GM10266 (cell line): ENCODE measurements at regions not wholly inside any gene's neighbourhood (a gene's known extent, or its start where the extent isn't known, plus 50 kb on each side); places are given as distances from the start of the nearest gene placed in this dataset.

Experiments used
- DNase-seq: peaks from one replicate; pipeline ENCODE4 v3.0.0; 2012; ENCODE audit errors: extremely low spot score
- TF ChIP-seq, protein P1 (sequence below): IDR thresholded peaks from 2 replicates; pipeline ENCODE4 v1.5.1; 2012; ENCODE audit warnings: mild to moderate bottlenecking, low read depth; ENCODE audit not compliant: control insufficient read depth, insufficient read depth; ENCODE audit errors: missing control alignments

- DNase-seq = no peak
- TF ChIP-seq, protein P1, sequence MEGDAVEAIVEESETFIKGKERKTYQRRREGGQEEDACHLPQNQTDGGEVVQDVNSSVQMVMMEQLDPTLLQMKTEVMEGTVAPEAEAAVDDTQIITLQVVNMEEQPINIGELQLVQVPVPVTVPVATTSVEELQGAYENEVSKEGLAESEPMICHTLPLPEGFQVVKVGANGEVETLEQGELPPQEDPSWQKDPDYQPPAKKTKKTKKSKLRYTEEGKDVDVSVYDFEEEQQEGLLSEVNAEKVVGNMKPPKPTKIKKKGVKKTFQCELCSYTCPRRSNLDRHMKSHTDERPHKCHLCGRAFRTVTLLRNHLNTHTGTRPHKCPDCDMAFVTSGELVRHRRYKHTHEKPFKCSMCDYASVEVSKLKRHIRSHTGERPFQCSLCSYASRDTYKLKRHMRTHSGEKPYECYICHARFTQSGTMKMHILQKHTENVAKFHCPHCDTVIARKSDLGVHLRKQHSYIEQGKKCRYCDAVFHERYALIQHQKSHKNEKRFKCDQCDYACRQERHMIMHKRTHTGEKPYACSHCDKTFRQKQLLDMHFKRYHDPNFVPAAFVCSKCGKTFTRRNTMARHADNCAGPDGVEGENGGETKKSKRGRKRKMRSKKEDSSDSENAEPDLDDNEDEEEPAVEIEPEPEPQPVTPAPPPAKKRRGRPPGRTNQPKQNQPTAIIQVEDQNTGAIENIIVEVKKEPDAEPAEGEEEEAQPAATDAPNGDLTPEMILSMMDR = no peak
Measured at GRCh38 chr2:16037808-16038457, 97.6 kb downstream of the MYCN start.

- TF ChIP-seq, protein P1 = no peak
- DNase-seq = no peak
Measured at GRCh38 chr2:16036951-16037350, 96.6 kb downstream of the MYCN start.

GRCh38 chr2:16035747-16036745 is 95.7 kb downstream of the MYCN start:
- no peak for DNase-seq
- TF ChIP-seq, protein P1 = no peak

DNA sequence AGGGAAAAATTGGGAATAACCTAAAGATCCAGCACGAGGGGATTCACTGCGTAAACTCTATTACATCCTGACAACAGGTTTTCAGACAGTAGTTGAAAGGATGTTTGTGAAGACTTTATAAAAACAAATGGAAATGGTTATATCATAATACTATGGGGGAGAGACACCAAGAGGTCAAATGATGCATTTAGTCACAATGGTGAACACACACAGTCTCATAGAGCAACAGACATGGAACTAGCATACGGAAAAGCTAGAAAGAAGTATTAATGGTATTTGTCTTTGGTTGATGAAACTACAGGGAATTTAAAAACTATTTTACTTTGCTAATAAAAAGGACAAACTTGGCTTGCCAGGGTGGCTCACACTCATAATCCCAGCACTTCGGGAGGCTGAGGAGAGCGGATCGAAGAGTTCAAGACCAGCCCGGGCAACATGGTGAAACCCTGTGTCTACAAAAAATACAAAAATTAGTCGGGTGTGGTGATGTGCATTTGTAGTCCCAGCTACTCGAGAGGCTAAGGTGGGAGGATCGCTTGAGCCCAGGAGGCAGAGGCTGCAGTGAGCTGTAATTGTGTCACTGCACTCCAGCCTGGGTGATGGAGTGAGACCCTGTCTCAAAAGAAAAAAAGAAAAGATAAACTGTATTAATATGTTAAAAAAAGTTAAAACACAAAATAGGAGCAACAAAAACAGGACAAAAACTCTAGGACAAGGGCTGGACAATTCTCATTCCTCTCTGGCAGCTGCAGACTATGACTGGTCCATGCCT is 94.8 kb downstream of the MYCN start:
- no peak for DNase-seq
- TF ChIP-seq, protein P1 = no peak

- DNase-seq = no peak
Measured at GRCh38 chr2:16034151-16034974, 94.0 kb downstream of the MYCN start.

GRCh38 chr2:16033032-16033293 is 92.6 kb downstream of the MYCN start:
- TF ChIP-seq, protein P1 = no peak
- DNase-seq = no peak

More at GRCh38 chr2:16034151-16034974, 94.0 kb downstream of the MYCN start:
- TF ChIP-seq, protein P1 = no peak
